Spleen (tissue), 7 donors: ENCODE measurements at regions not wholly inside any gene's neighbourhood (a gene's known extent, or its start where the extent isn't known, plus 50 kb on each side); places are given as distances from the start of the nearest gene placed in this dataset.

Source experiments
- CTCF ChIP-seq, 11 experiments: fragments of 200-600 bp in 7 of 11; fragments of 450-650 bp in 4 of 11; sonication (generic) in 4 of 11; IDR thresholded peaks in 8 of 11; conservative IDR thresholded peaks in 3 of 11; 1 replicate in 7 of 11; 2 replicates in 4 of 11; pipeline versions ENCODE4 v1.4.0 to v1.8.0; 2016 to 2021; ENCODE audit warnings: antibody characterized with exemption in 11 of 11, inconsistent platforms in 4 of 11, mild to moderate bottlenecking in 1 of 11
- POLR2A ChIP-seq, 3 donors: fragments of 450-650 bp; IDR thresholded peaks; one replicate each; pipeline ENCODE4 v1.5.1; 2017; ENCODE audit warnings: antibody characterized with exemption in 3 of 3, mild to moderate bottlenecking in 1 of 3
- POLR2AphosphoS5 ChIP-seq, 3 donors: sonication (generic); formaldehyde crosslinking; IDR thresholded peaks; one replicate each; pipeline ENCODE4 v1.5.1; 2017; ENCODE audit warnings: antibody characterized with exemption in 3 of 3
- donor health status: DM: no; HTN: no; CAD: no; lungs with moderate emphysema.
- donor health status: DM: no; HTN: no; CAD: no.
- donor health status: DM: no; HTN: no; CAD: no.

GRCh38 chr9:97788763-97789663, 64.0 kb upstream of the FOXE1 start:
- no peak for TF ChIP-seq POLR2A (IDR thresholded peaks at IDR 0.05)
- no peak for TF ChIP-seq CTCF (IDR thresholded peaks at IDR 0.05 in 8 of 11, conservative IDR thresholded peaks at IDR 0.05 in 3 of 11)
- no peak for TF ChIP-seq POLR2AphosphoS5 (IDR thresholded peaks at IDR 0.05)
